Fibroblast of pulmonary artery (primary cell): ENCODE measurements at regions not wholly inside any gene's neighbourhood (a gene's known extent, or its start where the extent isn't known, plus 50 kb on each side); places are given as distances from the start of the nearest gene placed in this dataset.
A peak's percentile ranks its signal among the peaks of the same experiment; 100 is the strongest.

Source experiments
- DNase-seq: peaks from one replicate; pipeline ENCODE4 v3.0.0-alpha.2; 2010; ENCODE audit warnings: low read depth
- H3K4me3 ChIP-seq: replicated peaks from 2 replicates; pipeline ENCODE4 v1.5.1; 2011; ENCODE audit warnings: low read depth, mild to moderate bottlenecking, control low read depth, low read length, moderate library complexity
- TF ChIP-seq, protein P1 (sequence below): IDR thresholded peaks from 2 replicates; pipeline ENCODE4 v1.5.1; 2011; ENCODE audit warnings: mild to moderate bottlenecking, control low read depth, low read length, inconsistent platforms; ENCODE audit errors: missing control alignments

DNA sequence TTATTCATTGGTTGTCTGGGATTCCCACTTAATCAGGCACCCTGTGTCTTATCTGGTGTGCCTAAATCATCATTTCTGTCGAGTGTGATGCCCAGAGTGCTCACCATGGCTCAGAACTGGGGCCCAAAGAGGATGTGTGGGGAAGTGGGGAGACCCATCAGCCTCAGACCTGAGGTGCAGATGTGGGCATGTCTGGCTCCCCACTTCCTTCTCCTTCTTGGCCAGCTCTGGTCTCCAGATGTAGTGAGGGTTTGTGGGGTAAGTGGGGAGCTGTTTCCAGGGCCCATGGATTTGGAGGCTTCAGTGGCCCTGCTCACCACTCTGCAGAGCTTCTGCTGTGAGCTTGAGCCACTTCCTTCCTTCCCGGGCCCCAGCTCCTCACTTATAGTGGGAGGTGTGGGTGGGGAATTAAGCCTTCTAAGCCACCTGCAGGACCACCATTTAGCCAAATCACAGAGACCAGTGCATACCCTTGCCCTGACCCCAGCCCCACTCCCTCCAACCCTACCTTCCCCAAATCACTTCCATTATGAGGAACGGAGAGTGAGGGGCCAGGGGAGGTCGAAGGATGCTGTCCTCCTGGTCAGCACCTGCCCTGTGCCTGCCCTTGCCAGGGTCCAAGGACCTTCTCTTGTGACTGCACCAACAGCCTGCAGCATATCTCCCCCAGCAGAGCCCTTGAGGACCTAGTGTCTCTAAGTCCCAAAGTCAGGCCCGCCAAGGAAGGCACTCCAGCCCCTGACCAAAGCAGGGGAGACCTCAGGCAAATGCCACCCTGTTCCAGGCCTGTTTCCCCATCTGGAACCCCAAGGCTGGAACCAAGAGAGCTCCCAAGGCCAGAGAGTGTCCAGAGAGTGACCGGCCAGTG, 278.2 kb upstream of the RTL1 start:
- DNase-seq: no peak
- TF ChIP-seq, protein P1, sequence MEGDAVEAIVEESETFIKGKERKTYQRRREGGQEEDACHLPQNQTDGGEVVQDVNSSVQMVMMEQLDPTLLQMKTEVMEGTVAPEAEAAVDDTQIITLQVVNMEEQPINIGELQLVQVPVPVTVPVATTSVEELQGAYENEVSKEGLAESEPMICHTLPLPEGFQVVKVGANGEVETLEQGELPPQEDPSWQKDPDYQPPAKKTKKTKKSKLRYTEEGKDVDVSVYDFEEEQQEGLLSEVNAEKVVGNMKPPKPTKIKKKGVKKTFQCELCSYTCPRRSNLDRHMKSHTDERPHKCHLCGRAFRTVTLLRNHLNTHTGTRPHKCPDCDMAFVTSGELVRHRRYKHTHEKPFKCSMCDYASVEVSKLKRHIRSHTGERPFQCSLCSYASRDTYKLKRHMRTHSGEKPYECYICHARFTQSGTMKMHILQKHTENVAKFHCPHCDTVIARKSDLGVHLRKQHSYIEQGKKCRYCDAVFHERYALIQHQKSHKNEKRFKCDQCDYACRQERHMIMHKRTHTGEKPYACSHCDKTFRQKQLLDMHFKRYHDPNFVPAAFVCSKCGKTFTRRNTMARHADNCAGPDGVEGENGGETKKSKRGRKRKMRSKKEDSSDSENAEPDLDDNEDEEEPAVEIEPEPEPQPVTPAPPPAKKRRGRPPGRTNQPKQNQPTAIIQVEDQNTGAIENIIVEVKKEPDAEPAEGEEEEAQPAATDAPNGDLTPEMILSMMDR: no peak
- no peak overlapping the region for H3K4me3 ChIP-seq

DNA sequence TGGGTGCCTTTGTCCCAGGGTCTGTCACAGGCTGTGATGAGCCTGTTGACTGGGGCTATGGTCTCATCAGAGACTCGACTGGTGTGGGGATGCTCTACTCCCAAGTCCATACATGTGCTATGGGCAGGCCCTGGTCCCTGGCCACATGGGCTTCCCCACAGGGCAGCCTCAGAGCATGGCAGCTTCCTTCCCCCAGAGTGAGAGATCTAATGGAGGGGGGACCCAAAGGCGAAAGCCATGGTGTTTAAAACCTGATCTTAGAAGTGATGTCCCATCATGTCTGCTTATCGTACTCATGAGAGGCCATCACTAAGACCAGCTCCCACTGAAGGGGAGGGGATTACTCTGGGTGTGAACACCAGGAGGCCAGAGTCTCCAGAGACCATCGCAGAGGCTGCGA, 279.0 kb upstream of the RTL1 start:
- TF ChIP-seq, protein P1: no peak
- H3K4me3 ChIP-seq: no peak overlapping the region
- no peak for DNase-seq

DNA sequence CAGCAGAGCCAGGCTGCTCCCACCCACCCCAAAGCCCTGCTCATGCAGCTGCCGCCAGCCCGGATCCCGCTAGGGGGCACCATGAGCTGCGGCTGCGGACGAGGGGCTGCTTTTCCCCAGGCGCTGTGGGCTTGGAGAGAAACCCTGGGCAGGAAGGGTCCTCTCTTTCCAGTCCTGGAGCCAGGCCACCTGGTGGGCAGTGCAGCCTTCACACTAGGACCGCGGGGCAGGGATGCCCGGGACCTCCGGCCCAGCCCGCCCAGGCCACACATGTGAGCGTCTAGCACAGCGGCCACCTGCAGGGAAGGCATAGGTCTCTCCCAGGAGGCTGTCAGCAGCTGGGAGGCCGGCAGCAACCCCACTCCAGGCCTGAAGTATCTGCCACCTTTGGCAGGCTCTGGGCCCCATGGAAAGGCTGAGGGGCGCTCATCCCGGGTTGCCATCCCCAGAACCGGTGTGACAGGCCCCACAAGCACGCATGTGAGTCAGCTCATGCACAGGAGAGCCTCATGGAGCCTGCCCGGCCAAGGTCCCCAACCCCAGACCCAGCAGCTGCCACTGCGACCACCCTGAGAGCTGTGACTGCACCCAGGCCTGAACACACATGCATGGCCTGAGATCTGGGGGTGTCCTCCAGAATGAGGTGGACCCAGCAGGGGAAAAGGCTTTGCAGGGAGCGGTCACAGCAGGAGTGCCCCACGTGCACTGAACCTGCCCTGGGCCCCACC, 280.0 kb upstream of the RTL1 start:
- TF ChIP-seq, protein P1: peak; percentile 18
- H3K4me3 ChIP-seq: no peak overlapping the region
- no peak for DNase-seq

DNA sequence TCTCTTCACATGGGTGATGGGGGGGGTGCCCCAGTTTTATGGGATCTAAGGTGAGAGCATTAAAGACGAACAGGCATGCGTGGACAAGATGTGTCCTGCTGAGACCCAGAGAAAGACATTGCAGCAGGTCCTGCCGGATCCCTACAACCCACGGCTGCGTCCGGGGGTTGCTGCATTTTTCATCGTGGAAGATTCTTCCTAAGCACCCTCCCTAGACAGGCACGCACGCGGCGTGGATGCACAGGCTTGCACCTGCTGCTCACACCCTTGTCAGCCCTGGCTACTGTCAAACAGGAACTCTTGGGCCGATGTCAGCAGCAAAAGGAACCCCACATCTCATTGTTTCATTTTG, 280.6 kb upstream of the RTL1 start:
- DNase-seq: no peak
- TF ChIP-seq, protein P1: no peak
- no peak overlapping the region for H3K4me3 ChIP-seq

DNA sequence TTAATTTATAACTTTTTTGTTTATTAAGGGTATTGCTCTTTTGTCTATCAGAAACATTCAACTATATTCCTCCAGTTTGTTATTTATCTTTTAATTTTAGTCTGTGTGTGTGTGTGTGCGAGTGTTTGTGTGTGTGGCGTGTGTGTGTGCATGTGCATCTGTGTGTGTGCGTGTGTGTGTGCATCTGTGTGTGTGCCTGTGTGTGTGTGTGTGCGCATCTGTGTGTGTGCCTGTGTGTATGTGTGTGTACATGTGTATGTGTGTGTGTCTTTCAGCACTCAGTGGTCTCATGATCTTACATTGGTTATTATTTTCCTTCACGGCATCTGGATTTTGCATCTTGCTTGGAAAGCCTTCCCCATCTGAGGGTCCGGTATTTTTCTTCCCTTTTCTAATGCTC, 281.1 kb upstream of the RTL1 start:
- H3K4me3 ChIP-seq: no peak overlapping the region
- TF ChIP-seq, protein P1: no peak
- no peak for DNase-seq

DNA sequence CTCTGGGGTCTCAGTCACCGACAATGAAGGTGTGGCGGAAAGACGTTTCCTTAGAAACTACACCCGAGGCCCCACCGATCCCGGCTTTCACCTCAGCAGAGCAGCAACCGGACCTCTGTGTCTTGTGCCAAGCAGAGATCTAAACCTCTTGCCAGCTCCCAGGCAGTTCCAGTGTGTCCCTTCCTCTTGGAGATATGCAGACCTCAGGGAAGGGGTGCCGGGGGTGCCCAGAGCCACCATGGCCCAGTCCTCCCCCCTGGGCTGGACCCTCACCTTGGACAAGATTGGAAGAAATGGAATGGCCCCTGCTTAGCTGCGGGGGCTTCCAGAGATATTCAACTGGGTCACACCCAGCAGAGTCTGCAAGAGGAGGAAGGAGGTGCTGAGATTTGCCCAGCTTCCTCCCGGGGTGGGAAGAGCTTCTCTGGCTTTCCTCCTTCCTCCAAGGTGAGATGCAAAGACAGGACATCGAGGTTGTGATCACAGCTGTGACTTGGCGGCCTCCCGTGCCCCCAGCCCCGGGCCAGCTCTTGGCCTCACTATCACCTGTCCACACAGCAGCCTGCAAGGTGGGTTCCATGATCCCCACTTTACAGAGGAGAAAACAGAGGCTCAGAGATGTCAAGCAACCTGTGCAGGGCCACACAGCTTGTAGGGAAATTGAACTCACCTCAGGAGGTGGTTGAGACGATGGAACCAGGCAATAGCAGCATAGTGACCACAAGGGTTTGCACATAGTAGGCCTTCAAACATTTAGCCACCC, 281.7 kb upstream of the RTL1 start:
- no peak overlapping the region for H3K4me3 ChIP-seq
- DNase-seq: no peak
- TF ChIP-seq, protein P1: no peak
